ENCODE measurements at regions not wholly inside any gene's neighbourhood (a gene's known extent, or its start where the extent isn't known, plus 50 kb on each side); places are given as distances from the start of the nearest gene placed in this dataset.
A peak's percentile ranks its signal among the peaks of the same experiment; 100 is the strongest.

DNA sequence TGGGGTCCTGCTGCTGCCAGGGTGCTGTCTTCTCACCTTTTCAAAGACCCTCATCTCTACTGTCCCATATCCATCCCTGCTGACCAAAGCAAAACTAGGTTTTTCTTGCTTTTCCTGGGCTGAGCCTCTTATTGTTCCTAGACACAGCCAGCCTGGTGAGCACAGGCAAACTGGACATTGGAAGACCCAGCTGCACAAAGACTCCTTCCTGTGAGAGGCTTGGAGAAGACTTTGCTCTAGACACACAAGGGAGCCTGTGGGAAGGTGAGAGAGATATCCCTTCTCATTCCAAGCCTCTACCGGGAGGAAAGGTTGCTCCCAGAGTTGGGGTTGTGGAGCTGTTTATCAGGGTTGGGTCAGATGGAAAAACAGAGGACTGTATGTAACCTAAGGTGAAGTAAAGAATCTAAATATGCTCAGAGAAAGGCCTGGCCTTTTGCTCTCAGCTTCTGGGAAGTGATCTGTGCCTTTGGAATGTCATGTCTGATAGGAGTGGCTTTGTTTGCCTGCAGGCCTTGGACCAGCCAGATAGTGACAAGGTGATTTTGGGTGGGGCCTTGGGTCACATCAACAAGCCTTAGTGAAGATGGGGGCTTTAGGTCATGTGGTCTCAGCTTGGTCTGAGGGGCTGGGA is 87.6 kb upstream of the RUNX1 start:
- peak; percentile 54 for DNase-seq

GRCh38 chr21:35136106-35136505 is 87.0 kb upstream of the RUNX1 start:
- DNase-seq: no peak

DNA sequence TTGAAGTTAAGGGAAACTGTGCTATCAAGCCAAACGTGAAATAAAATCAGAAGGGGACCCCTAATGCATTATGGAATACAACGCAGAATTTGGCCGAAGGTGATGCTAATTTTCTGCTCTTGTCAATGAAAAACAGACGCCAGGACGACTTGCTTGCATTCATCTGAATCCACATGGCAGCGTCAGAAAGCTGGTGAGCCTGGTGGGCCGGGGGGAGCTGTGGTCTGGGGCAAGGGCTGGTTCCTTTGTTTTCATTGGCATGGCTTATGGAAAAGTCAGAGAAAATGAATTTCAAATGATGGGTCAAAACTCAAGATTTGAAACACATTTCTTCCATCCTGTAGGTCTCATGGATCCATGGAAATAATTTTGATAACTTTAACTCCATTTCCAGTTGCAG is 86.4 kb upstream of the RUNX1 start:
- peak; percentile 31 for DNase-seq

- DNase-seq: no peak
Measured at GRCh38 chr21:35134309-35134708, 85.2 kb upstream of the RUNX1 start.

DNA sequence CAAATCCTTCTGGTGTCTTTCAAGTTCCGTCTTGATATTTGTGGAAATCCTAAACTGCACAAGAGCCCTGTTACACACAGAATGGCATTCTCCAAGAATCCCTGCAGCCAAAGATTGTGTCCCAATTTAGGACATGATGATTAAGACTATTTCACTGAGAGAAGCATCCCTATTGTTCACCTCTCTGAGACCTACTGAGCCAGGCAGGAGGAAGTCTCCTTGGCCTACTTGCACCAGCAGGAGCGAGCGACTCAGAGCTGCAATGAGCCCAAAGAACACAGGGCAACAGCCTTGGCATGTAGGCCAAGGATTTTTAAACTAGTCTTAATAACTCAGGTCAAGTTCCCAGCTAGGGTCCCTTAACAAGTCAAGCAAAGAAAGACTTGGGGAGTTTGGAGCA is 79.4 kb upstream of the RUNX1 start:
- no peak for DNase-seq

- DNase-seq: no peak
Measured at GRCh38 chr21:35127851-35128250, 78.7 kb upstream of the RUNX1 start.

DNA sequence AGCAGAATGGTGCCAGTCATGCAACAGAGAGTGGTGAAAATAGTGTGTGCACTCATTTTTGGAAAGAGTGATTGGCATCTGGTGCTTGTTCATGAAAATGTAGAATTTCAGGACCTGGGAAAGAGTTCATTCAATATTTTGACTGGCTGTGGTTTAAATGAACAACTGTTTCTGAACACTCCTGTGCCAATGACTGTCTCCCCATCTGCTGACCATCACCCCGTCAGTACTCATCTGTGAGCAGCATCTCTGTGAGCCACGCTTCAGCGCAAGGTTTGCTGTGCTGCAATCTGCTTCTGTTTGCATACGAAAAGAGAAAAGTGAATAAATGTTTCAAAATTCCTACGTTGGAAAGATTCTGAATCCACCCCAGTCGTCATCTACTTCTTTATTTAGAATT is 77.9 kb upstream of the RUNX1 start:
- no peak for DNase-seq

DNA sequence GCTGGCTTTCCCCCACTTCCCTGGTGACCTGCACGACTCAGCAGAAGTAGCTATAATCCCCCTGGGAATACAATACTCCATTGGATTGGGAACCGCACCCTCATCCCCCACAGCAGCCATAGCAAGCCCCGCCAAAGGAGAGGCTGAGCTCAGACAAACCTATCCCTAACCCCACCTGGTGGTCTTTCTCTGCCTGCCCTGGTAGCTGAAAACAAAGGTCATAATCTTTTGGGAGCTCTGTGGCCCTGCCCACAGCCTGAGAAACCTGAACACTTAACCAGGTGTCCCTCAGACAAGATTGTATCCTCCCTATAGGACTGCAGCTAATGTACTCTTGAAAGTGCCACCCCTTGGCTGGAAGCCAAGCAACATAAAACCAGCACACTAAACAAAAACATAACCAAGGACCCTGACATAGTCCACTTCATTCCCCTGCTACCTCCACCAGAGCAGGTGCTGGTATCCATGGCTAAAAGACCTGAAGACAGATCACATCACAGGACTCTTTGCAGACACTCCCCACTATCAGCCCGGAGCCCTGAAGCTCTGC is 71.6 kb upstream of the RUNX1 start:
- DNase-seq: no peak

GRCh38 chr21:35119501-35120047 is 70.5 kb upstream of the RUNX1 start:
- no peak for DNase-seq

- DNase-seq: no peak
Measured at GRCh38 chr21:35116777-35117176, 67.7 kb upstream of the RUNX1 start.

DNA sequence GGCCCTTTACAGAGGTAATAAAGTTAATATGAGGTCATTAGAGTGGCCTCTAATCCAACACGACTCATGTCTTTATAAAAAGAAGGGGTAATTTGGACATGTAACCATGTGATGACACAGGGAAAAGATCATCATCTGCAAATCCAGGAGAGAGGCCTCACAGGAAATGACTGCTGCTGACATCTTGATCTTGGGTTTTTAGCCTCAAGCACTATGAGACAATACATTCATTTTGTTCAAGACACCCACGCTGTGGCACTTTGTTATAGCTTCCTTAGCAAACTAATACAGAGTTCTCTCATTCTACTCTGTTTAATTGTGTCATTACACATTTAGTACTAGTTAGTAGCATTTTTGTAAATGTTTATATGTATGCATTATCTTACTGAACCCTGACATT is 64.0 kb upstream of the RUNX1 start:
- peak; percentile 31 for DNase-seq

GRCh38 chr21:35111321-35111930 is 62.3 kb upstream of the RUNX1 start:
- DNase-seq: no peak

GRCh38 chr21:35108887-35109286 is 59.8 kb upstream of the RUNX1 start:
- no peak for DNase-seq

DNA sequence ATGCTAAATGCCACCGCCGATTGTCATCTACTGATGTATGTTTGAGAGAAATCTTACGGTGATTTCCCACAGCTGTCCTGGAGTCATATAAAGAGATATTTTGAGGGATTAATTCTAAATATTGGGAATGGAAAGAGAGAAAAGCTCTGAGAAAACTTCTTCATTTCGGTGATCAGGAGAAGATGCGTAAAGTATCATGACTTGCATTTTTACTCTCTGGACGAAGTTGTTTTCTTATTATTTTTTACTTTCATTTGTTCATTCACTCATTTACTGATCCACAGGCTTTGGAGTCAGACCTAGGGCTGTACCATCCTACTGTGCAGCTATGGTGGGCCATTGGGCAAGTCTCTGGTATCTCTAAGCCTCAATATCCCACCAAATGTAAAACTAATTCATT is 58.4 kb upstream of the RUNX1 start:
- DNase-seq: no peak

DNA sequence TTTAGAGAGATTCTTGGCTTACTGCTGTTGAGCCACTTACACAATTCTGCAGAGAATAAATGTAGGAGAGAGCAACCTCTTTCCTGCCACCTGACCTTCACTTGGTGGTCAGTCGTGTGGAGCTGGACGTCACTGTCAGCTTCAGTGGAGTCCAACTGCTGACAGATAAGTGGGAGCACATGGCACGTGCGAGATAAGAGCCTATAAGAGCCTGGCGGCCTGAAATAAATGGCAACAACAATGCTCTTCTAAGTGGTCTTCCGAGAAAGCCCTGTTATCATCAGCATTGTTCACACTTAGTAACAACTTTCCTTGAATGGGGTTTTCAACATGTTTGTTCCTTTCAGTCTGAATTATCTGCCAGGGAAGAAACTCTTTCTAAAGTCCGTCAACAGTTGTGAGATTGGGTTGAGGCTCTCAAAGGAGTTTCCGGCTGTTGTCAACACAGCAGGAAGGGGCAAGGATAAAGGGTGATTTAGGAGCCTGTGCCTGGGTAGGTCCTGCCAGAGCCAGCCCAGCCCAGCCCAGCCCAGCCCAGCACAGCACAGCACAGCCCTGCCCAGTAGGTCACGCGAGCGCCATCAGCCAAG is 57.2 kb upstream of the RUNX1 start:
- no peak for DNase-seq

DNA sequence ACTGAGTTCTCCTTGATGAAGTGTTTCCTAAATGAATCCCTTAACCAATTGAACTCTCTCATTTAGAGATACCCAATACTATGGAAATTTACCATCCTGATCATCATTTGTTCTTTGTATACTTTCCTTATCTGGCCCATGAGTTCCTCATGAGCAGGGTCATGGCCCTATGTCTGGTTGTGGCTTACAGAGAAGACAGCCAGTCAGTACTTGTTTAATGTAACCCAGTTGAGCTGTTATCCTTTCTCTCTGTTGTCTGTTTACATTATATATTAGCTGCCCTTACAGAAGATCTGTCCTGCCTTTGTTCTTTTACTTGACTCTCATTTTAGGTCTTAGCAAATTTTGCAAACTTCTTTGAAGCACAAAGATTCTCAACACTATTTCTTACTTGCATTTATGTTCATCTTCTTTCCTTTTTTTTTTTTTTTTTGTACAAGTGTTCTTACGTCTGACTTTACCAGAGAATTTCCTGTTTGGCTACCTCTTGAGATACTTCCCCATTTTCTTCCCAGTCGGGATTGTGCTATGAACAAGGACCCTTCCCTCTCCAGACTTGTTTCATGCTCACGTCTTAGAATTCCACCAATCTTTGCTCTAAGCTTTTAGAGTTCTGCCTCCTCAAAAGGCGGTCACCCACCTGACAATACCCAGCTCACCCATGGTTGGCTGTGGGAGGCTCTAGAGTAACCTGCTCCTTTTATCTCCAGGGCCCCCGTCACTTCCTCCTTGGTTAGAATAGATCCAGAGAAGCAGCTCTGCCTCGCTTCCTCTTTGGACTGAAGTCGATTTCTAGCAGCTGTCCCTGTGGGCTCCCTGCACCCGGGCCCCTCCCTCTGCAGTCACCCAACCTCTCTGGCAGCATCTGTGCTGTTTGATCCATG is 53.6 kb upstream of the RUNX1 start:
- no peak for DNase-seq

DNA sequence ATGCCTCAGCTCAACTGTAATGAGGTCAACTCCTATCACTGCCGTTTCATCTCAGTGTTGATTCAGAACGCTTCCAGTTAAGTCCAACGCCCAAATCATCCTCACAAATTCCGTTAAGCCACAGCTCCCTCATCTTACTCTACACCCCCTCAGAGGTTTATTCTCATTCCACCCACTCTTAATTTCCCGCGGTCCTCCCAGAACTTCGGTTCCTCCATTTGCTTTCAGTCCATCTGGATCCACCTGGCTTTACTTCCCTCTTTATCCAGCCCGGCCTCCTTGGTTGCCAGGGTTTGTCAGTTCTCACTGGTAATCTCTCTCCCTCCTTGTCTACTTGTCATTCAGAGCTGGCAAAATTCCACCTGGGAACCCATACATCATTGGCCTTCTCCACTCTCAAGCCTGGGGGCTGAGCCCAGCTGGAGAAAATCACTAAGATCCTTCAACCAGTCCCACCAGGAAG is 51.3 kb upstream of the RUNX1 start:
- DNase-seq: no peak

DNA sequence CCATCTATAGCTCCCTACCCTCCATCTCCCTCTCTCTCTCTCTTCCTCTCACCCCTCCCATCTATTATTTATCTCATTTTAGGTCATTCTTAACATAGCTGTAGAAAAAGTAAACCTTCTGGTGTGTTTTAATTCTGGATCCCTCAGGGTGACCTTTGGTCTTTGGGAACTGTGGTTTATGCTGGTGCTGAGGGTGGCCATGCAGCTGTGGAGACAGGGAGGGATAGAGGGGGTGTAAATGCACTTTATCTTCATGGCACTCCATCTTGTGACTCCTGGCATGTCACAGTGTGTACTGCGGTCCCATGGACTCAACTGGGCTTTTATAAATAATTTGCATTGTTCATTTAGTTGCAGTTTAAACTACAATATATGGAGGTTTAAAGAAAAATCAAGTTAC is 50.2 kb upstream of the RUNX1 start:
- no peak for DNase-seq

All from fibroblast of upper back skin (primary cell).